ENCODE measurements at regions not wholly inside any gene's neighbourhood (a gene's known extent, or its start where the extent isn't known, plus 50 kb on each side); places are given as distances from the start of the nearest gene placed in this dataset.

GRCh38 chr1:175894581-175894980 is 151.2 kb upstream of the TNR start:
- DNase-seq (ENCODE audit: low read depth in 2 of 2), result no peak

- DNase-seq (ENCODE audit: low read depth in 2 of 2), result no peak
Observed at GRCh38 chr1:175893192-175893591, 149.8 kb upstream of the TNR start.

GRCh38 chr1:175892686-175893085 is 149.3 kb upstream of the TNR start:
- DNase-seq (ENCODE audit: low read depth in 2 of 2), result no peak

- DNase-seq (ENCODE audit: low read depth in 2 of 2), result no peak
Observed at GRCh38 chr1:175891783-175892309, 148.5 kb upstream of the TNR start.

- DNase-seq (ENCODE audit: low read depth in 2 of 2), result no peak
Observed at GRCh38 chr1:175890958-175891357, 147.6 kb upstream of the TNR start.

GRCh38 chr1:175889848-175890247 is 146.5 kb upstream of the TNR start:
- no peak for DNase-seq (ENCODE audit: low read depth in 2 of 2)

GRCh38 chr1:175888996-175889395 is 145.6 kb upstream of the TNR start:
- no peak for DNase-seq (ENCODE audit: low read depth in 2 of 2)

- peak; percentile 5 to 8 for DNase-seq (ENCODE audit: low read depth in 2 of 2)
Observed at GRCh38 chr1:175887981-175888428, 144.6 kb upstream of the TNR start.

GRCh38 chr1:175887521-175887920 is 144.1 kb upstream of the TNR start:
- DNase-seq (ENCODE audit: low read depth in 2 of 2), result no peak

GRCh38 chr1:175885326-175885725 is 141.9 kb upstream of the TNR start:
- DNase-seq (ENCODE audit: low read depth in 2 of 2), result no peak

GRCh38 chr1:175884369-175884768 is 141.0 kb upstream of the TNR start:
- no peak for DNase-seq (ENCODE audit: low read depth in 2 of 2)

GRCh38 chr1:175882192-175882591 is 138.8 kb upstream of the TNR start:
- no peak for DNase-seq (ENCODE audit: low read depth in 2 of 2)

GRCh38 chr1:175881246-175881976 is 138.0 kb upstream of the TNR start:
- no peak for DNase-seq (ENCODE audit: low read depth in 2 of 2)

- DNase-seq (ENCODE audit: low read depth in 2 of 2), result no peak
Observed at GRCh38 chr1:175878775-175879174, 135.4 kb upstream of the TNR start.

- no peak for DNase-seq (ENCODE audit: low read depth in 2 of 2)
Observed at GRCh38 chr1:175877939-175878737, 134.7 kb upstream of the TNR start.

- DNase-seq (ENCODE audit: low read depth in 2 of 2), result no peak
Observed at GRCh38 chr1:175875556-175875955, 132.2 kb upstream of the TNR start.

GRCh38 chr1:175874081-175874480 is 130.7 kb upstream of the TNR start:
- DNase-seq (ENCODE audit: low read depth in 2 of 2), result no peak

- no peak for DNase-seq (ENCODE audit: low read depth in 2 of 2)
Observed at GRCh38 chr1:175873290-175873935, 130.0 kb upstream of the TNR start.

GRCh38 chr1:175872588-175872987 is 129.2 kb upstream of the TNR start:
- no peak for DNase-seq (ENCODE audit: low read depth in 2 of 2)

GRCh38 chr1:175871647-175872046 is 128.3 kb upstream of the TNR start:
- DNase-seq (ENCODE audit: low read depth in 2 of 2), result no peak

- no peak for DNase-seq (ENCODE audit: low read depth in 2 of 2)
Observed at GRCh38 chr1:175870217-175870616, 126.8 kb upstream of the TNR start.

GRCh38 chr1:175866776-175867175 is 123.4 kb upstream of the TNR start:
- DNase-seq (ENCODE audit: low read depth in 2 of 2), result no peak
